HG03064 (cell line): ENCODE measurements at regions not wholly inside any gene's neighbourhood (a gene's known extent, or its start where the extent isn't known, plus 50 kb on each side); places are given as distances from the start of the nearest gene placed in this dataset.

Experiments
- ATAC-seq: cut with Tn5 transposase; IDR thresholded peaks from one replicate; pipeline ENCODE4 v1.9.1; 2021; ENCODE audit warnings: low read depth; ENCODE audit not compliant: unreplicated experiment

DNA sequence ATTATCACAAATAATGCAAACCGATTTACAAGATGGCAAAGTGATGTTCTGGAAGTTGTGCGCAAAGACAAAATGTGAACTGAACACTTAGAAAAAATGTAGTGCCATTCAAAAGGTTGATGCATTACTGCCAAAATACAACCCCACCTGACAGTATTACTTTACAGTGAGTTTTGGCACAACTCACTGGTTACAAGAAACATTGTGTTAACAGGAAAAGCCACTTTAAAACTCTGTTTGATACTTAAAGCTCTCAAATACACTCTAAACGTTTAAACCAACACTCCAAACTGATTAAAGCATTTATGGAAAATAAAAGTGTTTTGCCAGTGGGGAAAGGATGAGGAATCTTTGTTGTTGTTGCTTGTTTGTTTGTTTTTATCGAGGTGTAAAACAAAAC lies 173.4 kb upstream of the SATB2 start:
- no peak for ATAC-seq

DNA sequence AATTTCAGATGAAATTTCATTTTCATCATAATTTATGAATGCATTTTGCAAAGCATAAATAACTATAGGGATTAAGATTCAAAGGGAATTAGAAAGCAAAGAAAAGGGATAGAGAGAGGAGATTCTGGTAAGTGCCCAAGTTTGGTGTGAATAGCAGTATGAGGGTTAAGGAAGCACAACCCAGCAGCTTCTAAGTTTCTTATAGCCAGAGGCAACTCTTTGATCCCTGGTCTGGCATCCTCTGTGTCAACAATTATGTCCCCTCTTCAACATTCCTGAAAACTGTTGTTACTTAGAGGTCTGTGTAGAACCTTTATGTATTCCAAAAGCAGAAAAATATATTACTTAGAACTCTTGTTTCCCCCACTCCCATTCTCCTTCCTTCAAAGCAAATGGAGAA lies 171.6 kb upstream of the SATB2 start:
- ATAC-seq: no peak

DNA sequence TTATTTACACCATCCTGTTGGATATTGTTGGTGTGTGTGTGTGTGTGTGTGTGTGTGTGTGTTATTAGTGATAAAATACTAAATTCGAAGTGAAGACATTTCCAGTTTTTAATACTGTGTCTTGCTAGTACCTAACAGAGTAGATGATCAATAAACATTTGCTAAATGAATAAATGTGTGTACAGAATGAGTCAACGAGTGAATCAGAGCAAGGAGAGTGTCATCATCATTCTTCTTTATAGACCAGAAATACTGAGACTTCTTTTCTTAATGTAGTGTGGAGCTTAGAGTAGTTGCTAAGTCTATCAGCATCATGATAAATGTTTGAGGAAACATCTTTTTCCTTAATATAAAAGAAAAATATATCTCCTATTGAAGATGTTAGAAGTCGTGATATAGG lies 169.7 kb upstream of the SATB2 start:
- ATAC-seq: no peak

DNA sequence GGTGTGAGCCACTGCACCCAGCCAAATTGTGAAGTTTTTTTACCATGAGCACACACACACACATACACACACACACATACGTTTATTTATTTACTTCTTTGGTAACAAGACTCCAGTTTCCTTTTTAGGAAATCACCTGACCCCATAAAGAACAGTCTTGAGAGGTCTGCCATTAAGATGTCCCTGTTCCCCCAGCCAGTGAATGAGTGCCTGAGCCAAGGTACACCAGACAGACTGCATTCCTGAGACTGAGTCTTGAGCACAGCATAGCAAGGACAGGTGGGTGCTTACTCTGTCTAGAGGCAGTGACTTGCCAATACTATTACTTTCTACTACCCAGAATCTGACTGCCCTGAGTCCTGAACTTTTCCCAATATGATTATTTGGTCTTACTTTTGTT lies 167.2 kb upstream of the SATB2 start:
- no peak for ATAC-seq

DNA sequence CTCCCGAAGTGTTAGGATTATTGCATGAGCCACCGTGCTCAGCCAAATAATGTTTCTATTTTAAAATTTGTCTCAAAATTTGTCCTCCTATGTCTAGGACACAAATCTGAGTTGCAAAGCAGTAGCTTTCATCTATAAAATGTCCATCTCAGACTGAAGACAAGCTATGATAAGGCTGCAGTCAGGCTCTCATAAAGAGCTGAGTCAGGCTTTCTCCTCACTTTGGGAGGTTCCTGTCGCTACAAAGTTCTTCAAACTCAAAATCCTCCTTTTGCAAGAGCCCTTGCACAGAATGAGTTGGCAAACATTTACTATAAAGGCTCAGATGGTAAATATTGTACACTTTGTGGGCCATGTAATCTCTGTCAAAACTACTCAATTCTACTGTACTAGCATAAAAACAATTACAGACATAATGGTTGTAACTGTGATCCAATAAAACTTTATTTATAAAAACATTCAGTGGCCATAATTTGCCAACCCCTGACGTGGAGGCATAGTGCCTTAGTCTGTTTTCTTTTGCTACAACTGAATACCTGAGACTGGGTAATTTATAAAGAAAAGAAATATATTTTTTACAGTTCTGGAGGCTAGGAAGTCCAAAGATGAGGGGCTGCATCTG lies 154.9 kb upstream of the SATB2 start:
- no peak for ATAC-seq

DNA sequence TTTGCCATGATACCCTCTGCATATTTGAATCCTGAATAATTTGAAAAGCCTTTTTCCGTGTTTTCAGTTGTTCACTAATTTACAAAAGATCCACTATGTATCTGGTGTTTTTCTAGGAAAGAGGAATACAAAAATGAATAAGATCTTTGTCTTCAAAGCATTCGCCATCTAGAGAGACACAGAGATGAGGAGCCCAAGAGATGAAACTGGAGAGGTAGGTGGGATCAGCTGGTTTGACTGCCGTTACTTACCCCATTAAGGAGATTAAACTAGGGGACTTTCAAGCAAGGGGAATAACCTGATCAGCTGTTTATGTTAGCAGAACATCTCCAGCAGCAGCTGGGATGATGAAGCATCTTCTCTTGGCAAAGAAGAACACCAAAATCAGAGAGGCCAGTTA lies 150.2 kb upstream of the SATB2 start:
- ATAC-seq: no peak

DNA sequence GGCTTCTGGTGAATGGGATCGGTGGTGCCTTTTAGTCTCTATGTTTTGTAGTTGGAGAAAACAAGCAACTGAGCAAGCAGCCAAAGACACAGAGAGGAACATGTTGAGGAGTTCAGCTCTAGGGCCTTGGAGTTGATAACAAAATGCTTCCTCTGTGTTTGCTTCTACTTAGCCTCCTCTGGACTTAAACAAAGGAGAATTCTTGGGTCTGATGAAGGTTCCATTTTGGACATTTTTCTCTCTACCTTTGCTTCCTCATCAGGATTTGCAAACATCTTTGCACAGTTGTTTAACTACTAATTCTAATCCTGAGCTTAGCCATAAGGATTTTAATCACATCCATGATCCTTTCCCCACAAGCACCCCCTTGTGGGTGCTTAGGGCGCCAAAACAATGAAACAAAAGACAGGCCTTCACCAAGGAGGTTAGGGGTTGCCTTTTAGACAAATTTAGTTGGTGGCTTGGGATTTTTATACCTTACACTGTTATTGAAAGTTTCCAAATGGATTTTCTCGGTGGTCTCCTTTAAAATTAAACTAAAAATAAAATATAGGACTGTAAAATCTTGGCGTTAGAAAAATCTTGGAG lies 148.5 kb upstream of the SATB2 start:
- no peak for ATAC-seq

DNA sequence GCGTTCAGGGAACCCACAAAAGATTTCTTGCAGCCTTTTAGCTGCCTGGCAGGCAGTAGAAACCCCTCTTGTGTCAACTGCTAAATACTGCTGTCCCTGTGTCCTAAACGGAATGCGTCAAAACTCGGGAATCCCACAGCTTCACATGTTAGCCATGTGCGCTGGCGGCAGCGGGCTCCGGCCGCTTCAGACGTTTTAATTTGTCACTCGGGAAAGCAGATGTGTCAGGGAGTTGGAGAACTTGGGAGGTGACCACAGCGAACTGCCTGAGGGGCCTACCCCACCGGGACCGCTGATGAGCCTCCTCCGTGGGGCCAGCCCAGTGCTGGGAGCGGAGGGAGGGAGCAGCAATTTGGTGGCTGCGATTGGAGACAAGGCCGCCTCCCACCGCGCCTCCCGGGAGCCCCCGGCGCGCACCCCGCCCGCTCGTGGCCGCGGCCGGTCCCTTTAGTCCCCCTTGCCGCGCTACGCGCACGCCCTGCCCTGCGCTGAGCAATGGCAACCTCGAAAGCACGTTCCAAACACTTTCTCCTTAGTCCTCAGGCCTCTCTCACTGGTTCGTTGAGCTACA lies 146.1 kb upstream of the SATB2 start:
- ATAC-seq: no peak

DNA sequence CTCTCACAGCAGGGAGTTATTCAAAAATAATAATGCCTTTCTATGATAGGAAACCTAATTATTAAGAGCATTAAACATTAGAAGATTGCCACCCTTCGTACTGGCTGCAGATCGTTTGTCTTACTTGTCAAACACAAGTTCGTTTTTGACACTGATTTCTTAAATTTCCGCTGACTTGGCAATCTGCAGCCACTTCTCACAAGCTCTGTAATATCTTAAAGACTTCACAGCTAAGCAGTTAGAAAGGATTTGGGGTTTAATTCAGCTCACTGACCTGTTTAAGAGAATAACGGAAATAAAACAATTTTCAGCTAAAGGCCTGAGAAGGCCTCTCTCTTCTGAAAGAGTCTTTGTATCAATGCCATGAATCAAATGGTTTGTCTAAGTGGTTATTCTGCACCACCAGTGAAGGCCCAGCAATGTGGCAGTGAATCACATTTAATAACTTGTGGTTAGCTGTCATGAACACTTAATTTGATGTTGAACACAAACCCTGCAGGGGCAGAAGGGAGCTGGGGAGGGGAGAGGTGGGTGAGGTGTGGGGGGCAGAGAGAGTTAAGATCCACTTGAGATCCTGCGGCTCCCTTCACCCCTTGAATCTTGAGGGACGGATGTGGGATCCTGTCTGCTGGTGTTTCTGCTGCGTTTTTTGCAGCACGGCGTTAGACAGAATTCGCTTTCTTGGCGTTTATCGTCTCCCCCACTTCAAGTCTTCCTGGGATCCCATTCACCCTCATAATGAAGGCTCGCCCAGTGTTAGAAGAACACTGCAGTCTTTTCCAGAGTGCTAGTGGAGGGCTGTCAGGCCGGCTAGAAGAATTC lies 145.4 kb upstream of the SATB2 start:
- no peak for ATAC-seq

DNA sequence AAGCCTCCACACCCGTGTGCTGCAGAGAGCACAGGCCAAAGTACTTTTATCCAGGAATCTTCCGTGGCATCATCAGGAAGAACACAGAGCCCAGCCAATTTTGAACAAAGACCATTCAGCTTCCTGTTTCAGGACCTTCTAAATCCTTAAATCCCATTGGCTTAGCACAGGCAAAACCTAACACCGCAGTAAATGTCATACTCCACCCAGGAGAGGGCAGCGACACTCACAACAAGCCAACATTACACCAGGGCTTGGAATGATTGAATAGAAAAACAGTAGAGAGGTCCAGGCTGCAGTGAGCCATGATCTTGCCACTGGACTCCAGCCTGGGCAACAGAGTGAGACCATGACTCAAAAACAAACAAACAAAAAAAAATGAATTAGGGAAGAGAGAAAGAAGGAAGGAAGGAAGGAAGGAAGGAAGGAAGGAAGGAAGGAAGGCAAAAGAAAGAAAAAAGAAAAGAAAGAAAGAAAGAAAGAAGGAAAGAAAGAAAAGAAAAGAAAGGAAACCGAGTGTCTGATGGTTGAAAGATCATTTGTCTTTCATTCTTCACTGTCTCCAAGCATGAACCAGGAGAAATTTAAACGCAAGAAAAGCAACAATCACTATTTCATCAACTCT lies 144.6 kb upstream of the SATB2 start:
- ATAC-seq: no peak

DNA sequence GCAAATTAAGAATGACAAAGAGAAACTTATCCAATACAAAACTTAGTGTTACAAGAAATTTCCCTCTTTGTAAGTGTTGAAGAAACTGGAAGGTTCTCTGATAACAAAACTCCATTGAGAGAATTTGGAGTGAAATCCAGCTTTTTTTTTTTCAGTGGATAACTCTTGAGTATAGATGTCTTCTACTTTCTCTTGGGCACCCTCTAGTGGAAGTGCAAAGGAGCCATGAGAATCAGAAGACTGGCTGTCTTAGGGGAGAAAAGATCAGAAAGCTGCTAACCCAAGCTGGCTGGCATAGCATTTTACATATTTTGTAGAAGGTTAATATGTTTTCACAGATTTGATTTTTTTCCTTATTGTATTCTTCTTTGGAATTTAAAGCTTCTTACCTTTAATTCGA lies 138.8 kb upstream of the SATB2 start:
- no peak for ATAC-seq

DNA sequence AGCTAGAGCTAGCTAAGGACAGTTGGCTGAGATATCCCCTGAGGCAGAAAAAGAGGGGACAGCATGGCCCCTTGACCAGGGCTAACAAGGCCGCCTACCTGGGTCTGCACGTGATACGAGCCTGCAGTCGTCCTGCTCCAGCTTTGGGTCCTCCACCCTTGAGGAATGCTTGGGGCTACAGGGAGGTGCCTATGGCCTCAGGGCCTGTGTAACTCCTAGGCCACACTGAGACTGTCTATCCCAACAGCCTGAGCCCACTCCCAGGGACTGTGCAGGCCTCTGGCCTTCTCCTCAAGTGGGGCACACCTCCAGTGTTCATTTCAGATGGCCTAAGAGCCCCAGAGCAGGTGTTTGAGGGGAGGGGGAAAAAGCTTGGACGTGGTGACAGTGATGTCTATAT lies 136.7 kb upstream of the SATB2 start:
- ATAC-seq: no peak

DNA sequence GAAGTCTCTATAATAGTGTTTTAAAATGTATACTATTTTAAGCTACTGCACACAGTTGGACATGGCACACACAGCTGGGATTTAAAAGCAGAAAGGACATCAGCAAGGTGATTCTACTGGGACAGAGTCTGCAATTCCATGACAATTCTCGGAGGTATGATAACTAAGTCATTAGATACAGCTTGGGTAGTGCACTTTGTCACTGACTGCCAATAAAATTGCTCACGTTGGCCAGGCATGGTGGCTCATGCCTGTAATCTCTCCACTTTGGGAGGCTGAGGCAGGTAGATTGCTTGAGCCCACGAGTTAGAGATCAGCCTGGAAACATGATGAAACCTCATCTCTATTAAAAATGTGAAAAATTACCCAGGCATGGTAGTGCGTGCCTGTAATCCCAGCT lies 134.1 kb upstream of the SATB2 start:
- no peak for ATAC-seq

DNA sequence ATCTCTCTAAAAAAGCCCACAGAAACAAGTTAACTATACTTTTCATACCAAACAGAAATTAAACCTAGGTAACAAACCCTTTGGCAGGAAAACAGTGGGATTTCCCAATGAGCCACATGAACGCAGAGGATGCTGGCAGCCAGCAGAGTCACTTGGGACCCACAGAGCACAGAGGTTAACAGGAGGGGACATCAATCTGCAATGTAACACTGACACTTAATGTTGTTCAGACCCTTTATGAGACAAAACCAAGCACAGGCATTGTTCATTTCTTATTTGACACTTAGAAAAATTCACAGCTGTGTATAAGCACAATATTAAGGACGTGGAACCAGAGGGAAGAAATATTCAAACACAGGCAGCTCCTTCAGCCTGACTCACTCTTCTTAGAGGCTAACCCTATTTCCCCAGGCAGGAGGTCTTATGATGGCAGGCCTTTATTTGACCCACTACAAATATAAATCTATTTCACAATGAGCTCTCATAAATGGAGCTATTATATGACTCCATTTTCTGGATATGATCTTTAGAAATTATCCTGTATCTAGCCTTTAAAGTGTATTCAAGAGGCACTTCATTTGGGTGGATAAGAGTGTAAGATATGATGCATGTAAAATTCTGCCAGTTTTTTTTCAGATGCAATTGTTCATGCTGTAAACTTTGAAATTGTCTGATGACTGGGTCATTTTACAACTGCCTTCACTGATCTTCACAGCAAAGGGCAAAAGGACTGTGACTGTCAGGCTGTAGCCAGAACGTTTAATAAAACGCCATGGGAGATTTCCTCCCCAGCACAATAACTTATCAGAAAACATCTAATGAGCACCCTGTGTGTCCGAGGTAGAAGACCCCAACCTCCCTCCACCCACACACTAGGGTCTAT lies 132.8 kb upstream of the SATB2 start:
- ATAC-seq: no peak

DNA sequence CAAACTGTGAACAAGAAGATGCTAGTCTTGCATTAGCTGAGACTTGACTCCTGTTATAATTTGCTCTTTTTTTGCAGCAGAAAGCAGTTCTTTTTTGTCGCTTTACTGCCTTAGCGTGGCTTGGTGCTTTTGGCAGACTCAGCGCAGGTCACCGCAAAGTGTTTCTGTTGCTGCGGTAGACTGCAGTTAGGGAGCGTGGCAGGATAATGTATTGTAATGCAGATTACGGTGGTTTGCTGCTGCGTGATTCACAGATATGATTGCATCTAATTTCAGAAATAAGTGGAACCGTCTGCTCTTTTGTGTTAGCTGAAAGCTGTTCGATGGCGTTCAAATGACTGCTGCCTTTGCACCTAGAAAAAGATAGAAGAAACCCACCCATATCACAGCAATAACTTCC lies 131.6 kb upstream of the SATB2 start:
- ATAC-seq: no peak

DNA sequence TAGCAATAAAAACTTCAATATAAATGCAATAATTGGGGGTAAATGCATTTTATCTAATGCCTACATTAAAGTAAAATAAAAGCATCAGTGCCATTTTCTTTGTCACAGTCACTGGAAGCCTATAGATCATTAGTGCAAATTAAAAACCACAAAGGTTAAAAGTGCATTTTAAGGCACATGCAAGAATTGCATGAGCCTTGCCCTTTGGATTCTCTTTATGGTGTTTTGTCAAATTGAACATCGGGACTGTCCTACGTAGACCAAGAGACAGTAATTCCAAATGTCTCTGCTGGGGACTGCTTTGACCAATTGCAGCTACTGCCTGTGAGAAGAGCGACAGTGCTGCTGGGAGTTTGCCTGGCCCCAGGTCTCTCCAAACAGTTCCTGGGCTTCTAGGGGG lies 130.3 kb upstream of the SATB2 start:
- ATAC-seq: no peak

DNA sequence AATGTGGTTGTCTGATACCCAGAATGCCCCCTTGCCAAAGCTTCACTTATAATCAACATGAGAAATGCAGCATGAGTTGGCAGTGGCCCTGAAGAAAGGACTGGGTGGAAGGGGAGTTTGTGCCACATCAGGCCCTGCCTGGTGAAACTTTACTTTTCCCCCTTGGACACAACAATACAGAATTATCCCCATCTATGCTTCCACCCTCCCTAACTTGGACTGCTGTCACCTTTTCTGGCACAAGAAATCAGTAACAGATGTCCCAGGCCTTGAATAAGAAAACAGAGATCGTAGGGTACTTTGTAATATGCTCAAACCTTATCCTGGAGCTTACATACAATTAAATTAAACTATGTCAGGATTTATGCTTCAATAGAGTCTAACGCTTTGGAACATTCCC lies 128.9 kb upstream of the SATB2 start:
- no peak for ATAC-seq

DNA sequence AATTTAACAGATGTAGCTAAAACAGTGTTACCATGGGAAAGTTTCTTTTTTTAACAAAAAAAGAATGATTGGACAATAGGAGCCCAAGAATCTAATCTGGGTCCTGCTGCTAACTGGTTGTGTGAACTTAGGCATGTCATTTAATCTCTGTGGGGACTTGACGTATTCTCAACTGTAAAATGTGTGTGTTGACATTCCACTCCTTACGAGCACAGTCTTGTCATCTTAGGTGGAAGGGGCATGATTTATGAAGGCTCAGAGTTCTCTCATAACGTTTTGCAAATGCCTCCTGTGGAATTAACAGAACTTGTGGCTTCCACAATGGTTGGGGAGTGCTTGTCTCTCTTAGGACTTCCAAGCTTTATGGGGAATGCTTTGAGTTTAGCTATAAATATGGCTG lies 125.9 kb upstream of the SATB2 start:
- ATAC-seq: no peak

DNA sequence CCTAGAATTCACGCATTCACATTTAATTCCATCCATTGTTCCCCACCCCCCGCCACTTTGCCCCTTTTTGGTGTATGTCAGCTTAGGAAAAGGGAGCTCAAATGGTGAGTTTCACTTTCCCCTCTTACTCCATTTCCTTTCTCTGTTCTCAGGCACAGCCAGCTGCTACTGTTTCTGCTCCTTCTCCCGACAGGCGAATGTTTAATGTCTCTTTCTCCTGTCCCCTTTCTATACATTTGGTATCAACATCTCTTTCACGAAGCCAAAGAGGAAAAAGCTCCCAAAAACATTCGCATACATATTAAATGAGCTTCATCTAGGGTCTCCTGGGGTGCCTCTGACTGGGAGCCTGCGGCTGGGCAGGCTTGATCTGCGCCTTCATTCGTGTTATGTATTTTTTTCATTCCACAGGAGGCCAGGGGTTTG lies 124.2 kb upstream of the SATB2 start:
- no peak for ATAC-seq

DNA sequence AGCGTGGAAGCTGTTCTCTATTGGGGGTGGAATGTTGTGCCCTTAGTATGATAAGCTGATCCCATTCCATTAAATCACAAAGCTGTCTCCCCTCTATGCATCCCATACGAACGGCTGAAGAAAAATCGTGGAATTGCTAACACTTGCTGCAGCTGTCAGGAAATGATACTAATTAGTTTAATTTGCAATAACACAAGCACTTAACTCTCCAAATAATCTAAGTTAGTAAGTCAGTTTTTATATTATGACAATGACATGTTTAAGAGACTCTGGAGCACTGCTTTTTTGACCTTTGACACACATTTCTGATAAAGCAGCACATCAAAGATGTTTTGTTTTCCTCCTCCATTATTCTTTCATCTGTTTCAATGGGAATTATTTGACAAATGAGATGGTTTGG lies 123.7 kb upstream of the SATB2 start:
- ATAC-seq: no peak
